GM12878 (cell line): ENCODE measurements at regions not wholly inside any gene's neighbourhood (a gene's known extent, or its start where the extent isn't known, plus 50 kb on each side); places are given as distances from the start of the nearest gene placed in this dataset.

Experiments
- BHLHE40 ChIP-seq, 2 experiments: fragments of 450-650 bp in 1 of 2; IDR thresholded peaks; 2 replicates each; pipeline ENCODE4 v1.6.1; 2011 to 2017; ENCODE audit warnings: low read depth in 2 of 2, borderline replicate concordance in 1 of 2, improper control_type of control experiment in 1 of 2, low read length in 1 of 2, mild to moderate bottlenecking in 1 of 2
- CTCF ChIP-seq, 3 experiments: IDR thresholded peaks in 2 of 3; conservative IDR thresholded peaks in 1 of 3; 2 replicates each; pipeline ENCODE4 v1.5.1; 2011; ENCODE audit warnings: low read depth in 3 of 3, low read length in 3 of 3, mild to moderate bottlenecking in 3 of 3, control low read depth in 2 of 3, moderate library complexity in 2 of 3, inconsistent platforms in 1 of 3, mixed read lengths in 1 of 3; ENCODE audit not compliant: control insufficient read depth in 2 of 3, insufficient read depth in 1 of 3; ENCODE audit errors: extremely low read depth in 1 of 3
- FOXK2 ChIP-seq: fragments of 450-650 bp; IDR thresholded peaks from 2 replicates; pipeline ENCODE4 v1.6.1; 2017; ENCODE audit warnings: mild to moderate bottlenecking, moderate library complexity
- NR2F1 ChIP-seq: fragments of 450-650 bp; conservative IDR thresholded peaks from 2 replicates; pipeline ENCODE4 v1.6.1; 2017; ENCODE audit warnings: mild to moderate bottlenecking
- RELA ChIP-seq: fragments of 450-650 bp; IDR thresholded peaks from 2 replicates; pipeline ENCODE4 v1.8.0; 2014; ENCODE audit warnings: borderline replicate concordance; ENCODE audit not compliant: partially characterized antibody
- SP1 ChIP-seq: IDR thresholded peaks from one replicate; pipeline ENCODE4 v1.6.1; 2011; ENCODE audit warnings: low read depth, low read length
- SREBF1 ChIP-seq: IDR thresholded peaks from 2 replicates; pipeline ENCODE4 v1.6.1; 2012; ENCODE audit warnings: mild to moderate bottlenecking, low read length
- TF ChIP-seq, protein P1 (sequence below): fragments of 450-650 bp; IDR thresholded peaks from 2 replicates; pipeline ENCODE4 v1.6.1; 2018; ENCODE audit warnings: mild to moderate bottlenecking, low read depth, moderate library complexity; ENCODE audit not compliant: partially characterized antibody

- TF ChIP-seq, protein P1, sequence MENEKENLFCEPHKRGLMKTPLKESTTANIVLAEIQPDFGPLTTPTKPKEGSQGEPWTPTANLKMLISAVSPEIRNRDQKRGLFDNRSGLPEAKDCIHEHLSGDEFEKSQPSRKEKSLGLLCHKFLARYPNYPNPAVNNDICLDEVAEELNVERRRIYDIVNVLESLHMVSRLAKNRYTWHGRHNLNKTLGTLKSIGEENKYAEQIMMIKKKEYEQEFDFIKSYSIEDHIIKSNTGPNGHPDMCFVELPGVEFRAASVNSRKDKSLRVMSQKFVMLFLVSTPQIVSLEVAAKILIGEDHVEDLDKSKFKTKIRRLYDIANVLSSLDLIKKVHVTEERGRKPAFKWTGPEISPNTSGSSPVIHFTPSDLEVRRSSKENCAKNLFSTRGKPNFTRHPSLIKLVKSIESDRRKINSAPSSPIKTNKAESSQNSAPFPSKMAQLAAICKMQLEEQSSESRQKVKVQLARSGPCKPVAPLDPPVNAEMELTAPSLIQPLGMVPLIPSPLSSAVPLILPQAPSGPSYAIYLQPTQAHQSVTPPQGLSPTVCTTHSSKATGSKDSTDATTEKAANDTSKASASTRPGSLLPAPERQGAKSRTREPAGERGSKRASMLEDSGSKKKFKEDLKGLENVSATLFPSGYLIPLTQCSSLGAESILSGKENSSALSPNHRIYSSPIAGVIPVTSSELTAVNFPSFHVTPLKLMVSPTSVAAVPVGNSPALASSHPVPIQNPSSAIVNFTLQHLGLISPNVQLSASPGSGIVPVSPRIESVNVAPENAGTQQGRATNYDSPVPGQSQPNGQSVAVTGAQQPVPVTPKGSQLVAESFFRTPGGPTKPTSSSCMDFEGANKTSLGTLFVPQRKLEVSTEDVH, result no peak
- TF ChIP-seq CTCF (IDR thresholded peaks at IDR 0.05 in 2 of 3, conservative IDR thresholded peaks at IDR 0.05 in 1 of 3; ENCODE audit: control insufficient read depth in 2 of 3, extremely low read depth in 1 of 3, insufficient read depth in 1 of 3, low read depth in 3 of 3, low read length in 3 of 3) (no peak), RELA (no peak), BHLHE40 (IDR thresholded peaks at IDR 0.05; ENCODE audit: borderline replicate concordance in 1 of 2, low read depth in 2 of 2, low read length in 1 of 2) (no peak), SP1 (no peak), NR2F1 (no peak), FOXK2 (no peak), SREBF1 (no peak)
These were observed 99.2 kb upstream of the FOXP4 start for GRCh38 chr6:41446907-41447545.
